Smooth muscle cell (in vitro differentiated cells): ENCODE measurements at regions not wholly inside any gene's neighbourhood (a gene's known extent, or its start where the extent isn't known, plus 50 kb on each side); places are given as distances from the start of the nearest gene placed in this dataset.

Experiments used
- DNase-seq: peaks from one replicate; lab custom pipeline; 2025; ENCODE audit not compliant: unreplicated experiment; lab: John Stamatoyannopoulos, UW
- H2AFZ ChIP-seq: fragments of 200-600 bp; sonication (generic); 2 replicates; pipeline ENCODE4 v1.6.0; 2016; ENCODE audit warnings: antibody characterized with exemption, low read depth, mild to moderate bottlenecking
- H3F3A ChIP-seq: fragments of 200-600 bp; sonication (generic); 2 replicates; pipeline ENCODE4 v1.6.0; 2017; ENCODE audit warnings: antibody characterized with exemption, low read depth
- H3K27ac ChIP-seq: fragments of 200-600 bp; sonication (generic); 2 replicates; pipeline ENCODE4 v1.5.1; 2016; ENCODE audit warnings: low read depth, mild to moderate bottlenecking
- H3K27me3 ChIP-seq: fragments of 200-600 bp; sonication (generic); 2 replicates; pipeline ENCODE4 v1.6.1; 2016; ENCODE audit warnings: low read depth, mild to moderate bottlenecking
- H3K36me3 ChIP-seq: fragments of 200-600 bp; sonication (generic); 2 replicates; pipeline ENCODE4 v1.5.1; 2016; ENCODE audit warnings: low read depth
- H3K4me1 ChIP-seq: fragments of 200-600 bp; sonication (generic); 2 replicates; pipeline ENCODE4 v1.5.1; 2016; ENCODE audit warnings: low read depth
- H3K4me2 ChIP-seq: fragments of 200-600 bp; sonication (generic); 2 replicates; pipeline ENCODE4 v1.6.0; 2016; ENCODE audit warnings: mild to moderate bottlenecking
- H3K4me3 ChIP-seq: fragments of 200-600 bp; sonication (generic); 2 replicates; pipeline ENCODE4 v1.5.1; 2016; ENCODE audit warnings: mild to moderate bottlenecking
- H3K79me2 ChIP-seq: fragments of 200-600 bp; sonication (generic); 2 replicates; pipeline ENCODE4 v1.6.0; 2016; ENCODE audit warnings: low read depth, mild to moderate bottlenecking
- H3K9ac ChIP-seq: fragments of 200-600 bp; sonication (generic); 2 replicates; pipeline ENCODE4 v1.6.0; 2016; ENCODE audit warnings: low read depth
- H3K9me3 ChIP-seq: fragments of 200-600 bp; sonication (generic); replicated peaks from 2 replicates; pipeline ENCODE4 v1.5.1; 2016; ENCODE audit warnings: low read depth
- H4K20me1 ChIP-seq: fragments of 200-600 bp; sonication (generic); 2 replicates; pipeline ENCODE4 v1.6.0; 2016; ENCODE audit warnings: low read depth
- WGBS: methylation state at CpG from one replicate; pipeline ENCODE4 v1.1.7; 2016; ENCODE audit warnings: low lambda C conversion rate; 5-methylcytosine and 5-hydroxymethylcytosine counted together
- TF ChIP-seq, protein P1 (sequence below): fragments of 200-600 bp; sonication (generic); IDR thresholded peaks from 2 replicates; pipeline ENCODE4 v1.5.1; 2017; ENCODE audit warnings: borderline replicate concordance, mild to moderate bottlenecking, antibody characterized with exemption; ENCODE audit not compliant: insufficient read depth, poor library complexity, severe bottlenecking

GRCh38 chr18:76756531-76757253 is 65.7 kb upstream of the ZNF236 start:
- DNase-seq, result no peak
- Histone ChIP-seq H3K27me3 (no peaks in the 10 kb centered on the region), H3K4me2 (no peak overlapping the region), H3F3A (no peaks in the 10 kb centered on the region), H3K79me2 (no peaks in the 10 kb centered on the region), H4K20me1 (no peaks in the 10 kb centered on the region), H3K9me3 (no peaks in the 10 kb centered on the region), H3K36me3 (no peaks in the 10 kb centered on the region), H3K4me3 (no peak overlapping the region), H3K4me1 (no peaks in the 10 kb centered on the region), H2AFZ (no peak overlapping the region), H3K27ac (no peak overlapping the region), H3K9ac (no peak overlapping the region)
- TF ChIP-seq, protein P1, sequence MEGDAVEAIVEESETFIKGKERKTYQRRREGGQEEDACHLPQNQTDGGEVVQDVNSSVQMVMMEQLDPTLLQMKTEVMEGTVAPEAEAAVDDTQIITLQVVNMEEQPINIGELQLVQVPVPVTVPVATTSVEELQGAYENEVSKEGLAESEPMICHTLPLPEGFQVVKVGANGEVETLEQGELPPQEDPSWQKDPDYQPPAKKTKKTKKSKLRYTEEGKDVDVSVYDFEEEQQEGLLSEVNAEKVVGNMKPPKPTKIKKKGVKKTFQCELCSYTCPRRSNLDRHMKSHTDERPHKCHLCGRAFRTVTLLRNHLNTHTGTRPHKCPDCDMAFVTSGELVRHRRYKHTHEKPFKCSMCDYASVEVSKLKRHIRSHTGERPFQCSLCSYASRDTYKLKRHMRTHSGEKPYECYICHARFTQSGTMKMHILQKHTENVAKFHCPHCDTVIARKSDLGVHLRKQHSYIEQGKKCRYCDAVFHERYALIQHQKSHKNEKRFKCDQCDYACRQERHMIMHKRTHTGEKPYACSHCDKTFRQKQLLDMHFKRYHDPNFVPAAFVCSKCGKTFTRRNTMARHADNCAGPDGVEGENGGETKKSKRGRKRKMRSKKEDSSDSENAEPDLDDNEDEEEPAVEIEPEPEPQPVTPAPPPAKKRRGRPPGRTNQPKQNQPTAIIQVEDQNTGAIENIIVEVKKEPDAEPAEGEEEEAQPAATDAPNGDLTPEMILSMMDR, result no peak
- 93% methylated on average over 23 of the region's 23 CpGs for WGBS

GRCh38 chr18:76754351-76754750 is 68.0 kb upstream of the ZNF236 start:
- Histone ChIP-seq H3K27me3 (no peaks in the 10 kb centered on the region), H3K27ac (no peak overlapping the region), H2AFZ (no peak overlapping the region), H3K4me3 (no peak overlapping the region), H4K20me1 (no peaks in the 10 kb centered on the region), H3K9ac (no peak overlapping the region), H3K79me2 (no peaks in the 10 kb centered on the region), H3K4me1 (no peaks in the 10 kb centered on the region), H3K36me3 (no peaks in the 10 kb centered on the region), H3F3A (no peaks in the 10 kb centered on the region), H3K9me3 (no peaks in the 10 kb centered on the region), H3K4me2 (no peak overlapping the region)
- no peak for DNase-seq
- TF ChIP-seq, protein P1, result no peak
- 75% methylated on average over 8 of the region's 8 CpGs for WGBS

- H4K20me1 ChIP-seq, result no peaks in the 10 kb centered on the region
- H3K9me3 ChIP-seq, result peaks cover 7% of the 10 kb centered on the region
- H3K4me1 ChIP-seq, result no peaks in the 10 kb centered on the region
- H3K4me2 ChIP-seq, result no peak overlapping the region
- H2AFZ ChIP-seq, result no peak overlapping the region
- H3F3A ChIP-seq, result no peaks in the 10 kb centered on the region
- H3K27me3 ChIP-seq, result no peaks in the 10 kb centered on the region
- no peak overlapping the region for H3K4me3 ChIP-seq
- no peak for DNase-seq
- no peaks in the 10 kb centered on the region for H3K36me3 ChIP-seq
- H3K9ac ChIP-seq, result no peak overlapping the region
- TF ChIP-seq, protein P1, result no peak
- no peak overlapping the region for H3K27ac ChIP-seq
- 87% methylated on average over 4 of the region's 4 CpGs for whole genome bisulfite sequencing
- no peaks in the 10 kb centered on the region for H3K79me2 ChIP-seq
These were observed 70.0 kb upstream of the ZNF236 start for GRCh38 chr18:76752400-76752799.
